Endothelial cell of umbilical vein (primary cell): ENCODE measurements at regions not wholly inside any gene's neighbourhood (a gene's known extent, or its start where the extent isn't known, plus 50 kb on each side); places are given as distances from the start of the nearest gene placed in this dataset.
"Not testable (repeated sequence)": the region's sequence is repeated elsewhere in the genome, so short reads cannot be mapped to it uniquely, and the experiment has no call there.

ENCODE experiments used
- BruUV-seq: library from RNA; stranded (reverse); fragments of 400-500 nt; replicated peaks from 2 replicates; lab custom pipeline; 2021; lab: Mats Ljungman, UMichigan
- CTCF ChIA-PET: fragments of 300-600, 350-600 bp; sonication (Branson Sonifier 250); formaldehyde crosslinking; loops from one replicate; lab custom pipeline; 2021; ENCODE audit warnings: antibody characterized with exemption, inconsistent platforms; lab: Charles Lee
- POLR2A ChIA-PET: fragments of 300-600, 350-600 bp; sonication (Branson Sonifier 250); formaldehyde crosslinking; loops from one replicate; lab custom pipeline; 2021; ENCODE audit warnings: antibody characterized with exemption, inconsistent platforms; lab: Charles Lee
- DNase-seq: peaks from one replicate; pipeline ENCODE4 v3.0.0-alpha.2; 2011; ENCODE audit warnings: low read depth, low spot score
- FAIRE-seq: peaks from 2 replicates; lab custom pipeline; 2011; peaks lifted over from hg19 to GRCh38; lab: Jason Lieb, UNC
- H2AFZ ChIP-seq: 2 replicates; pipeline ENCODE4 v1.6.0; 2012; ENCODE audit warnings: low read depth, low read length, control low read depth, inconsistent platforms
- H3K27ac ChIP-seq: 2 replicates; pipeline ENCODE4 v1.5.1; 2011; ENCODE audit warnings: low read depth, mild to moderate bottlenecking, control low read depth, low read length, moderate library complexity; ENCODE audit not compliant: insufficient read depth
- H3K27me3 ChIP-seq, 2 experiments: 2 replicates each; pipeline versions ENCODE4 v1.6.0 to v1.6.1; 2011; ENCODE audit warnings: low read length in 2 of 2, mixed read lengths in 1 of 2; ENCODE audit not compliant: control insufficient read depth in 2 of 2, insufficient read depth in 2 of 2
- H3K36me3 ChIP-seq, 2 experiments: 2 replicates in 1 of 2; 3 replicates in 1 of 2; pipeline ENCODE4 v1.5.1; 2011; ENCODE audit warnings: low read length in 2 of 2, mild to moderate bottlenecking in 1 of 2, moderate library complexity in 1 of 2; ENCODE audit not compliant: control insufficient read depth in 2 of 2, insufficient read depth in 2 of 2; ENCODE audit errors: extremely low read depth in 1 of 2
- H3K4me1 ChIP-seq: 3 replicates; pipeline ENCODE4 v1.5.1; 2011; ENCODE audit warnings: mild to moderate bottlenecking, low read length; ENCODE audit not compliant: control insufficient read depth, insufficient read depth; ENCODE audit errors: extremely low read depth
- H3K4me2 ChIP-seq: 2 replicates; pipeline ENCODE4 v1.6.1; 2011; ENCODE audit warnings: low read length, control low read depth, mixed read lengths; ENCODE audit not compliant: insufficient read depth
- H3K4me3 ChIP-seq, 3 experiments: fragments of 200-600 bp in 1 of 3; sonication (generic), shearing (Covaris generic) in 1 of 3; replicated peaks in 1 of 3; 2 replicates each; pipeline ENCODE4 v1.5.1; 2011 to 2016; ENCODE audit warnings: control low read depth in 3 of 3, low read length in 3 of 3, mild to moderate bottlenecking in 2 of 3, inconsistent platforms in 1 of 3, low read depth in 1 of 3, moderate library complexity in 1 of 3; ENCODE audit not compliant: insufficient read depth in 1 of 3
- H3K79me2 ChIP-seq: 2 replicates; pipeline ENCODE4 v1.6.0; 2012; ENCODE audit warnings: low read length, inconsistent platforms; ENCODE audit not compliant: control insufficient read depth, insufficient read depth
- H3K9ac ChIP-seq: replicated peaks from 2 replicates; pipeline ENCODE3; 2011; ENCODE audit warnings: low read length, control low read depth; ENCODE audit not compliant: insufficient read depth; ENCODE audit errors: extremely low read depth
- H3K9me1 ChIP-seq: replicated peaks from 3 replicates; pipeline ENCODE4 v1.6.0; 2011; ENCODE audit warnings: mild to moderate bottlenecking, low read length; ENCODE audit not compliant: control insufficient read depth, insufficient read depth; ENCODE audit errors: extremely low read depth
- H3K9me3 ChIP-seq: replicated peaks from 2 replicates; pipeline ENCODE4 v1.5.1; 2012; ENCODE audit warnings: low read length, inconsistent platforms; ENCODE audit not compliant: control insufficient read depth, insufficient read depth
- H4K20me1 ChIP-seq: replicated peaks from 2 replicates; pipeline ENCODE3; 2011; ENCODE audit warnings: mild to moderate bottlenecking, low read length; ENCODE audit not compliant: control insufficient read depth, insufficient read depth; ENCODE audit errors: extremely low read depth
- CTCF ChIP-seq, 2 donors: IDR thresholded peaks; 1 replicate in 1 of 2; 2 replicates in 1 of 2; pipeline ENCODE4 v1.5.1; 2011; ENCODE audit warnings: low read length in 2 of 2, mild to moderate bottlenecking in 2 of 2, moderate library complexity in 2 of 2, control low read depth in 1 of 2, inconsistent platforms in 1 of 2, low read depth in 1 of 2; ENCODE audit not compliant: insufficient read depth in 1 of 2; ENCODE audit errors: extremely low read depth in 1 of 2
- EZH2 ChIP-seq: IDR thresholded peaks from 2 replicates; pipeline ENCODE4 v1.6.1; 2012; ENCODE audit warnings: borderline replicate concordance, low read depth, mild to moderate bottlenecking, moderate library complexity, low read length, inconsistent platforms; ENCODE audit not compliant: severe bottlenecking
- FOS ChIP-seq: IDR thresholded peaks from 2 replicates; pipeline ENCODE4 v1.6.1; 2011; ENCODE audit warnings: mild to moderate bottlenecking, low read length, moderate library complexity, borderline replicate concordance; ENCODE audit not compliant: insufficient read depth
- GATA2 ChIP-seq: IDR thresholded peaks from 2 replicates; pipeline ENCODE4 v1.7.0; 2011; ENCODE audit warnings: low read depth, mild to moderate bottlenecking, moderate library complexity, mixed read lengths, low read length; ENCODE audit not compliant: insufficient read length, insufficient read depth
- JUN ChIP-seq: IDR thresholded peaks from 2 replicates; pipeline ENCODE4 v1.6.1; 2011; ENCODE audit warnings: borderline replicate concordance, low read depth; ENCODE audit not compliant: insufficient read length, insufficient read depth
- MAX ChIP-seq: IDR thresholded peaks from 2 replicates; pipeline ENCODE4 v1.6.1; 2011; ENCODE audit not compliant: insufficient read depth, insufficient read length
- MYC ChIP-seq: IDR thresholded peaks from one replicate; pipeline ENCODE4 v1.6.1; 2011; ENCODE audit warnings: mild to moderate bottlenecking, low read depth, low read length
- POLR2A ChIP-seq: IDR thresholded peaks from 2 replicates; pipeline ENCODE4 v1.6.1; 2012; ENCODE audit warnings: low read depth, mild to moderate bottlenecking, control low read depth, low read length
- POLR2AphosphoS5 ChIP-seq: IDR thresholded peaks from 2 replicates; pipeline ENCODE4 v1.6.1; 2012; ENCODE audit warnings: low read depth, mild to moderate bottlenecking, control low read depth, low read length, moderate library complexity; ENCODE audit not compliant: insufficient read depth
- dilution Hi-C: fragments of 300-500 bp; cut with MboI; formaldehyde crosslinking; loops from one replicate; pipeline ENCODE4 v1.15.0; 2019; ENCODE audit warnings: low sequenced_read_pairs; ENCODE audit not compliant: extremely low pct_ligation_motif_present
- intact Hi-C: fragments of 100-400 bp; cut with micrococcal nuclease; formaldehyde crosslinking; loops from one replicate; pipeline ENCODE4 v1.10.0; 2022

- FAIRE-seq (no peak), DNase-seq (no peak)
- Histone ChIP-seq H3K79me2 (no peaks in the 10 kb centered on the region), H3K9me3 (no peaks in the 10 kb centered on the region), H2AFZ (no peak overlapping the region), H3K4me3 (no peak overlapping the region), H3K9me1 (no peaks in the 10 kb centered on the region), H4K20me1 (no peaks in the 10 kb centered on the region), H3K4me1 (peaks cover 4% of the 10 kb centered on the region), H3K36me3 (no peaks in the 10 kb centered on the region), H3K9ac (no peak overlapping the region), H3K27me3 (no peaks in the 10 kb centered on the region), H3K27ac (no peak overlapping the region), H3K4me2 (no peak overlapping the region)
- CTCF ChIA-PET, result interaction anchor here (1.0 kb wide), 2 partner anchors 16 to 288 kb away, joined by 3 read pairs; no protein-coding TSS in a partner anchor
- dilution Hi-C loops, result no loop called here
- POLR2A ChIA-PET, result no interaction called here
- intact Hi-C loops, result no loop called here
- TF ChIP-seq CTCF (IDR thresholded peaks at IDR 0.05; ENCODE audit: extremely low read depth in 1 of 2, insufficient read depth in 1 of 2, low read depth in 1 of 2, low read length in 2 of 2) (no peak), MAX (no peak), POLR2AphosphoS5 (no peak), MYC (no peak), FOS (no peak), EZH2 (no peak), GATA2 (no peak), POLR2A (no peak), JUN (no peak)
- BruUV-seq, result no TSS peak
Observed at GRCh38 chr6:11942185-11942864, 69.8 kb upstream of the HIVEP1 start.

- not testable (repeated sequence) for FAIRE-seq
Observed at GRCh38 chr6:11940532-11941166, 71.5 kb upstream of the HIVEP1 start.

More at GRCh38 chr6:11940532-11941166, 71.5 kb upstream of the HIVEP1 start:
- BruUV-seq, H3K4me3 ChIP-seq, H3K9ac ChIP-seq, DNase-seq, H3K4me2 ChIP-seq, POLR2A ChIA-PET, H3K9me3 ChIP-seq, H3K27me3 ChIP-seq, H3K79me2 ChIP-seq, H3K36me3 ChIP-seq, H4K20me1 ChIP-seq, H3K9me1 ChIP-seq, CTCF ChIA-PET, intact Hi-C loops, dilution Hi-C loops, H3K4me1 ChIP-seq, H2AFZ ChIP-seq, H3K27ac ChIP-seq: not testable (repeated sequence)
